ENCODE measurements at regions not wholly inside any gene's neighbourhood (a gene's known extent, or its start where the extent isn't known, plus 50 kb on each side); places are given as distances from the start of the nearest gene placed in this dataset.
"Not testable (repeated sequence)": the region's sequence is repeated elsewhere in the genome, so short reads cannot be mapped to it uniquely, and the experiment has no call there.

GRCh38 chr7:13259930-13260329 lies 572.5 kb downstream of the ARL4A start:
- CTCF ChIA-PET = interaction anchor here (1.3 to 4.9 kb wide), 3 partner anchors 574 to 735 kb away, joined by 3 to 57 read pairs (median 6); no protein-coding TSS in a partner anchor
- H3K36me3 Mint-ChIP-seq (ENCODE audit: low read depth) = no peaks in the 10 kb centered on the region

GRCh38 chr7:13262929-13263530 lies 575.6 kb downstream of the ARL4A start:
- TF ChIP-seq, protein P1, sequence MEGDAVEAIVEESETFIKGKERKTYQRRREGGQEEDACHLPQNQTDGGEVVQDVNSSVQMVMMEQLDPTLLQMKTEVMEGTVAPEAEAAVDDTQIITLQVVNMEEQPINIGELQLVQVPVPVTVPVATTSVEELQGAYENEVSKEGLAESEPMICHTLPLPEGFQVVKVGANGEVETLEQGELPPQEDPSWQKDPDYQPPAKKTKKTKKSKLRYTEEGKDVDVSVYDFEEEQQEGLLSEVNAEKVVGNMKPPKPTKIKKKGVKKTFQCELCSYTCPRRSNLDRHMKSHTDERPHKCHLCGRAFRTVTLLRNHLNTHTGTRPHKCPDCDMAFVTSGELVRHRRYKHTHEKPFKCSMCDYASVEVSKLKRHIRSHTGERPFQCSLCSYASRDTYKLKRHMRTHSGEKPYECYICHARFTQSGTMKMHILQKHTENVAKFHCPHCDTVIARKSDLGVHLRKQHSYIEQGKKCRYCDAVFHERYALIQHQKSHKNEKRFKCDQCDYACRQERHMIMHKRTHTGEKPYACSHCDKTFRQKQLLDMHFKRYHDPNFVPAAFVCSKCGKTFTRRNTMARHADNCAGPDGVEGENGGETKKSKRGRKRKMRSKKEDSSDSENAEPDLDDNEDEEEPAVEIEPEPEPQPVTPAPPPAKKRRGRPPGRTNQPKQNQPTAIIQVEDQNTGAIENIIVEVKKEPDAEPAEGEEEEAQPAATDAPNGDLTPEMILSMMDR (IDR thresholded peaks at IDR 0.05) = peak; percentile 38
- DNase-seq = no peak
- Mint-ChIP-seq H3K27ac (no peak overlapping the region), H3K4me1 (no peaks in the 10 kb centered on the region), H3K9me3 (no peaks in the 10 kb centered on the region), H3K4me3 (no peak overlapping the region), H3K27me3 (peaks cover 3% of the 10 kb centered on the region), H3K36me3 (ENCODE audit: low read depth) (no peaks in the 10 kb centered on the region)
- POLR2A ChIA-PET = no interaction called here
- CTCF ChIA-PET = interaction anchor here (0.8 to 4.9 kb wide), 7 partner anchors 20 to 740 kb away, joined by 3 to 57 read pairs (median 4); partner anchors contain the start of gene ARL4A
- ATAC-seq (ENCODE audit: low read depth) = no peak
- intact Hi-C loops (cut with micrococcal nuclease) = loop anchor here (1.0 to 2.0 kb wide), 4 partner anchors 576 to 874 kb away; partner anchors contain the start of gene ARL4A

More at GRCh38 chr7:13259930-13260329, 572.5 kb downstream of the ARL4A start:
- ATAC-seq (ENCODE audit: low read depth) (peak; percentile 25), DNase-seq (no peak)
- H3K27ac Mint-ChIP-seq = no peak overlapping the region
- H3K4me3 Mint-ChIP-seq = no peak overlapping the region
- intact Hi-C loops (cut with micrococcal nuclease) = no loop called here
- POLR2A ChIA-PET = no interaction called here
- H3K4me1 Mint-ChIP-seq = no peaks in the 10 kb centered on the region
- peaks cover 2% of the 10 kb centered on the region for H3K27me3 Mint-ChIP-seq
- TF ChIP-seq, protein P1 (IDR thresholded peaks at IDR 0.05) = no peak
- no peaks in the 10 kb centered on the region for H3K9me3 Mint-ChIP-seq

- CTCF ChIA-PET = interaction anchor here (0.8 to 2.7 kb wide), 4 partner anchors 11 to 742 kb away, joined by 4 to 14 read pairs (median 6); no protein-coding TSS in a partner anchor
- POLR2A ChIA-PET = no interaction called here
- H3K27me3 Mint-ChIP-seq = peaks cover 3% of the 10 kb centered on the region
These were observed 577.8 kb downstream of the ARL4A start for GRCh38 chr7:13265271-13265670.

GRCh38 chr7:13274205-13274604 lies 586.8 kb downstream of the ARL4A start:
- CTCF ChIA-PET; intact Hi-C loops (cut with micrococcal nuclease); H3K27ac Mint-ChIP-seq; H3K4me1 Mint-ChIP-seq; H3K27me3 Mint-ChIP-seq; DNase-seq; H3K4me3 Mint-ChIP-seq; POLR2A ChIA-PET; ATAC-seq (ENCODE audit: low read depth); H3K36me3 Mint-ChIP-seq (ENCODE audit: low read depth); H3K9me3 Mint-ChIP-seq: not testable (repeated sequence)

More at GRCh38 chr7:13265271-13265670, 577.8 kb downstream of the ARL4A start:
- TF ChIP-seq, protein P1 (IDR thresholded peaks at IDR 0.05) = no peak
- intact Hi-C loops (cut with micrococcal nuclease) = no loop called here
- no peaks in the 10 kb centered on the region for H3K4me1 Mint-ChIP-seq
- H3K4me3 Mint-ChIP-seq = no peak overlapping the region
- no peaks in the 10 kb centered on the region for H3K9me3 Mint-ChIP-seq
- no peaks in the 10 kb centered on the region for H3K36me3 Mint-ChIP-seq (ENCODE audit: low read depth)
- ATAC-seq (ENCODE audit: low read depth) = no peak
- DNase-seq = no peak
- H3K27ac Mint-ChIP-seq = no peak overlapping the region

DNA sequence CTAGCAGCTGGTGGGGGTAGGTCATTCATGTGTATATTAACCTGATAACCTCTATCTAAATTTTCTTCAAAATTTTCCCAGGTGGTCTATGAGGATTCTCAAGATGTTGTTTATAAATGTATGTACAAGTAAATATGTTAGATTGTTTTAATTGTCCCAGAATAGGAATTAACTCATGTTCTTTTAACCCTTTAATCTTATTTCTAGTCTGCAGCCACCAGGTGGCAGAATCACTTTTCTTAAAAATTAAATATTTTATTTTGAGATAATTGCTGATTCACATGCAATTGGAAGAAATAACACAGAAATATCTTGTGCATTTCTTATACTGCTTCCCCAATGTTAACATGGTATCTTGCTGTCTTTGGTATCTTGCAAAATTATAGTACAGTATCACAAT lies 589.5 kb downstream of the ARL4A start:
- Mint-ChIP-seq H3K4me3 (no peak overlapping the region), H3K27ac (no peak overlapping the region), H3K36me3 (ENCODE audit: low read depth) (no peaks in the 10 kb centered on the region), H3K9me3 (no peaks in the 10 kb centered on the region), H3K4me1 (no peaks in the 10 kb centered on the region), H3K27me3 (no peaks in the 10 kb centered on the region)
- ATAC-seq (ENCODE audit: low read depth) (no peak), DNase-seq (no peak)
- TF ChIP-seq, protein P1 (IDR thresholded peaks at IDR 0.05) = no peak
- POLR2A ChIA-PET = no interaction called here
- CTCF ChIA-PET = interaction anchor here (1.5 kb wide), 1 partner anchor 11 kb away, joined by 4 read pairs; no protein-coding TSS in a partner anchor
- intact Hi-C loops (cut with micrococcal nuclease) = no loop called here

Measured in activated B cell treated with CpG ODN at 0.5 μM for 24 hours (primary cell).